Endothelial cell of umbilical vein (primary cell): ENCODE measurements at regions not wholly inside any gene's neighbourhood (a gene's known extent, or its start where the extent isn't known, plus 50 kb on each side); places are given as distances from the start of the nearest gene placed in this dataset.
"Not testable (repeated sequence)": the region's sequence is repeated elsewhere in the genome, so short reads cannot be mapped to it uniquely, and the experiment has no call there.

Source experiments
- CTCF ChIP-seq, 2 donors: IDR thresholded peaks; 1 replicate in 1 of 2; 2 replicates in 1 of 2; pipeline ENCODE4 v1.5.1; 2011; ENCODE audit warnings: low read length in 2 of 2, mild to moderate bottlenecking in 2 of 2, moderate library complexity in 2 of 2, control low read depth in 1 of 2, inconsistent platforms in 1 of 2, low read depth in 1 of 2; ENCODE audit not compliant: insufficient read depth in 1 of 2; ENCODE audit errors: extremely low read depth in 1 of 2
- EZH2 ChIP-seq: IDR thresholded peaks from 2 replicates; pipeline ENCODE4 v1.6.1; 2012; ENCODE audit warnings: borderline replicate concordance, low read depth, mild to moderate bottlenecking, moderate library complexity, low read length, inconsistent platforms; ENCODE audit not compliant: severe bottlenecking

DNA sequence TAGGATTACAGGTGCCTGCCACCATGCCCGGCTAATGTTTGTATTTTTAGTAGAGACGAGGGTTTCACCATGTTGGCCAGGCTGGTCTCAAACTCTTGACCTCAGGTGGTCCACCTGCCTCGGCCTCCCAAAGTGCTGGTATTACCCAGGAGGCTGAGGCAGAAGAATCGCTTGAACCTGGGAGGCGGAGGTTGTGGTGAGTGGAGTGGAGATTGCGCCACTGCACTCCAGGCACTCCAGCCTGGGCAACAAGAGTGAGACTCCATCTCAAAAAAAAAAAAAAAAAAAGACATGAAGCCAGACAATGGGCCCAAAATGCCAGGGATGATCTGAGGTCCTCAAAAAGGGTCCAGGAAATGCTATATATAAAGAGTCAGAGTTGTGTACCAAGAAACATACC, 392.9 kb downstream of the SEC14L1 start:
- not testable (repeated sequence) for TF ChIP-seq EZH2; CTCF (IDR thresholded peaks at IDR 0.05; ENCODE audit: extremely low read depth in 1 of 2, insufficient read depth in 1 of 2, low read depth in 1 of 2, low read length in 2 of 2)
